ENCODE measurements at regions not wholly inside any gene's neighbourhood (a gene's known extent, or its start where the extent isn't known, plus 50 kb on each side); places are given as distances from the start of the nearest gene placed in this dataset.

DNA sequence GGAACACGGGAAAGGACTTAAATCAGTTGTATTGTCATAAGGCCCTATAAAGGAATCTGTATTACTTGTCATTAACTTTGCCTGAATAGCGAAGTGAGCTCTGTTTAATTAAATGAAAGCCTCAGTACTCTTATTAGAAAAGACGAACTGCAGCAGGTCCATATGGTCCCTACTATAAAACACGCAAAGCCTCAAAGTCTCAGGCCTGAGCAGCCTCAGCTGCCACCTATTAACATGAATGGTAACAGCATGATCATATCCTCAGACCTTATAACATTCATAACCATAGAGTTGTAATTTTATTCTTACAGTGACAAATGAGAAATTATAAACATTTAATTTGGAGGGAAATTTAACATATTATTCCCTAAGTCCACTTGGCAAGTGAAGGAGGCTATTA, 1113.7 kb upstream of the WWC1 start:
- no peak for TF ChIP-seq ZNF565 (CRISPR knock-in tag; conservative IDR thresholded peaks at IDR 0.05; ENCODE audit: low read depth)
- TF ChIP-seq GLIS3 (CRISPR knock-in tag; IDR thresholded peaks at IDR 0.05): no peak
- TF ChIP-seq ESRRG (CRISPR knock-in tag; IDR thresholded peaks at IDR 0.05): no peak
- TF ChIP-seq, protein P1, sequence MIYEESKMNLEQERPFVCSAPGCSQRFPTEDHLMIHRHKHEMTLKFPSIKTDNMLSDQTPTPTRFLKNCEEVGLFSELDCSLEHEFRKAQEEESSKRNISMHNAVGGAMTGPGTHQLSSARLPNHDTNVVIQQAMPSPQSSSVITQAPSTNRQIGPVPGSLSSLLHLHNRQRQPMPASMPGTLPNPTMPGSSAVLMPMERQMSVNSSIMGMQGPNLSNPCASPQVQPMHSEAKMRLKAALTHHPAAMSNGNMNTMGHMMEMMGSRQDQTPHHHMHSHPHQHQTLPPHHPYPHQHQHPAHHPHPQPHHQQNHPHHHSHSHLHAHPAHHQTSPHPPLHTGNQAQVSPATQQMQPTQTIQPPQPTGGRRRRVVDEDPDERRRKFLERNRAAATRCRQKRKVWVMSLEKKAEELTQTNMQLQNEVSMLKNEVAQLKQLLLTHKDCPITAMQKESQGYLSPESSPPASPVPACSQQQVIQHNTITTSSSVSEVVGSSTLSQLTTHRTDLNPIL (CRISPR knock-in tag; IDR thresholded peaks at IDR 0.05; ENCODE audit: low read depth): no peak
- TF ChIP-seq ARNTL (CRISPR knock-in tag; IDR thresholded peaks at IDR 0.05; ENCODE audit: borderline replicate concordance, low read depth): no peak
- TF ChIP-seq ZFP3 (CRISPR knock-in tag; IDR thresholded peaks at IDR 0.05): no peak
- no peak for TF ChIP-seq ZFP30 (CRISPR knock-in tag; IDR thresholded peaks at IDR 0.05)
- no peak for TF ChIP-seq ISL1 (CRISPR knock-in tag; IDR thresholded peaks at IDR 0.05)
- TF ChIP-seq, protein P2, sequence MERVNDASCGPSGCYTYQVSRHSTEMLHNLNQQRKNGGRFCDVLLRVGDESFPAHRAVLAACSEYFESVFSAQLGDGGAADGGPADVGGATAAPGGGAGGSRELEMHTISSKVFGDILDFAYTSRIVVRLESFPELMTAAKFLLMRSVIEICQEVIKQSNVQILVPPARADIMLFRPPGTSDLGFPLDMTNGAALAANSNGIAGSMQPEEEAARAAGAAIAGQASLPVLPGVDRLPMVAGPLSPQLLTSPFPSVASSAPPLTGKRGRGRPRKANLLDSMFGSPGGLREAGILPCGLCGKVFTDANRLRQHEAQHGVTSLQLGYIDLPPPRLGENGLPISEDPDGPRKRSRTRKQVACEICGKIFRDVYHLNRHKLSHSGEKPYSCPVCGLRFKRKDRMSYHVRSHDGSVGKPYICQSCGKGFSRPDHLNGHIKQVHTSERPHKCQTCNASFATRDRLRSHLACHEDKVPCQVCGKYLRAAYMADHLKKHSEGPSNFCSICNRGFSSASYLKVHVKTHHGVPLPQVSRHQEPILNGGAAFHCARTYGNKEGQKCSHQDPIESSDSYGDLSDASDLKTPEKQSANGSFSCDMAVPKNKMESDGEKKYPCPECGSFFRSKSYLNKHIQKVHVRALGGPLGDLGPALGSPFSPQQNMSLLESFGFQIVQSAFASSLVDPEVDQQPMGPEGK (CRISPR knock-in tag; IDR thresholded peaks at IDR 0.05; ENCODE audit: borderline replicate concordance): no peak
- TF ChIP-seq RARB (CRISPR knock-in tag; IDR thresholded peaks at IDR 0.05): no peak
- no peak for TF ChIP-seq OSR1 (CRISPR knock-in tag; IDR thresholded peaks at IDR 0.05)
- no peak for TF ChIP-seq BACH2 (CRISPR knock-in tag; IDR thresholded peaks at IDR 0.05; ENCODE audit: borderline replicate concordance)
- TF ChIP-seq ZC3H10 (CRISPR knock-in tag; IDR thresholded peaks at IDR 0.05): no peak

Data from SK-N-SH treated with all-trans-retinoic acid at 6 μM for 48 hours (cell line).